GM21717 (cell line): ENCODE measurements at regions not wholly inside any gene's neighbourhood (a gene's known extent, or its start where the extent isn't known, plus 50 kb on each side); places are given as distances from the start of the nearest gene placed in this dataset.
"Not testable (repeated sequence)": the region's sequence is repeated elsewhere in the genome, so short reads cannot be mapped to it uniquely, and the experiment has no call there.

Experiments
- ATAC-seq: cut with Tn5 transposase; IDR thresholded peaks from one replicate; pipeline ENCODE4 v1.9.1; 2021; ENCODE audit warnings: mild to moderate bottlenecking, moderate library complexity; ENCODE audit not compliant: unreplicated experiment

- ATAC-seq = no peak
These were observed 1099.7 kb downstream of the DIAPH3 start for GRCh38 chr13:59064042-59064441.

- not testable (repeated sequence) for ATAC-seq
These were observed 1087.3 kb downstream of the DIAPH3 start for GRCh38 chr13:59076386-59076785.

GRCh38 chr13:59086147-59086546, 1077.6 kb downstream of the DIAPH3 start:
- no peak for ATAC-seq

- ATAC-seq = no peak
These were observed 1075.0 kb downstream of the DIAPH3 start for GRCh38 chr13:59088716-59089115.

GRCh38 chr13:59094181-59094580, 1069.5 kb downstream of the DIAPH3 start:
- no peak for ATAC-seq

- ATAC-seq = no peak
These were observed 1064.3 kb downstream of the DIAPH3 start for GRCh38 chr13:59099182-59099974.

GRCh38 chr13:59103004-59103768, 1060.5 kb downstream of the DIAPH3 start:
- no peak for ATAC-seq

GRCh38 chr13:59111751-59112171, 1052.0 kb downstream of the DIAPH3 start:
- ATAC-seq = no peak

- ATAC-seq = no peak
These were observed 1051.5 kb downstream of the DIAPH3 start for GRCh38 chr13:59112221-59112718.

GRCh38 chr13:59119475-59119874, 1044.3 kb downstream of the DIAPH3 start:
- no peak for ATAC-seq

- ATAC-seq = no peak
These were observed 1043.4 kb downstream of the DIAPH3 start for GRCh38 chr13:59120297-59120843.

- no peak for ATAC-seq
These were observed 1042.2 kb downstream of the DIAPH3 start for GRCh38 chr13:59121507-59121906.

- ATAC-seq = no peak
These were observed 1037.3 kb downstream of the DIAPH3 start for GRCh38 chr13:59126474-59126873.

- ATAC-seq = no peak
These were observed 1029.8 kb downstream of the DIAPH3 start for GRCh38 chr13:59133903-59134302.

GRCh38 chr13:59144700-59145099, 1019.0 kb downstream of the DIAPH3 start:
- no peak for ATAC-seq

- no peak for ATAC-seq
These were observed 1018.3 kb downstream of the DIAPH3 start for GRCh38 chr13:59145381-59145780.

- ATAC-seq = no peak
These were observed 1006.5 kb downstream of the DIAPH3 start for GRCh38 chr13:59157181-59157580.

- ATAC-seq = no peak
These were observed 997.6 kb downstream of the DIAPH3 start for GRCh38 chr13:59166174-59166573.

GRCh38 chr13:59172076-59172475, 991.7 kb downstream of the DIAPH3 start:
- ATAC-seq = no peak

- ATAC-seq = no peak
These were observed 987.0 kb downstream of the DIAPH3 start for GRCh38 chr13:59176775-59177174.

- ATAC-seq = no peak
These were observed 985.4 kb downstream of the DIAPH3 start for GRCh38 chr13:59178344-59178743.

GRCh38 chr13:59182241-59182640, 981.5 kb downstream of the DIAPH3 start:
- ATAC-seq = no peak
